ENCODE measurements at regions not wholly inside any gene's neighbourhood (a gene's known extent, or its start where the extent isn't known, plus 50 kb on each side); places are given as distances from the start of the nearest gene placed in this dataset.
"Not testable (repeated sequence)": the region's sequence is repeated elsewhere in the genome, so short reads cannot be mapped to it uniquely, and the experiment has no call there.

GRCh38 chr16:13739621-13740373, 180.2 kb upstream of the ERCC4 start:
- TF ChIP-seq, protein P1, sequence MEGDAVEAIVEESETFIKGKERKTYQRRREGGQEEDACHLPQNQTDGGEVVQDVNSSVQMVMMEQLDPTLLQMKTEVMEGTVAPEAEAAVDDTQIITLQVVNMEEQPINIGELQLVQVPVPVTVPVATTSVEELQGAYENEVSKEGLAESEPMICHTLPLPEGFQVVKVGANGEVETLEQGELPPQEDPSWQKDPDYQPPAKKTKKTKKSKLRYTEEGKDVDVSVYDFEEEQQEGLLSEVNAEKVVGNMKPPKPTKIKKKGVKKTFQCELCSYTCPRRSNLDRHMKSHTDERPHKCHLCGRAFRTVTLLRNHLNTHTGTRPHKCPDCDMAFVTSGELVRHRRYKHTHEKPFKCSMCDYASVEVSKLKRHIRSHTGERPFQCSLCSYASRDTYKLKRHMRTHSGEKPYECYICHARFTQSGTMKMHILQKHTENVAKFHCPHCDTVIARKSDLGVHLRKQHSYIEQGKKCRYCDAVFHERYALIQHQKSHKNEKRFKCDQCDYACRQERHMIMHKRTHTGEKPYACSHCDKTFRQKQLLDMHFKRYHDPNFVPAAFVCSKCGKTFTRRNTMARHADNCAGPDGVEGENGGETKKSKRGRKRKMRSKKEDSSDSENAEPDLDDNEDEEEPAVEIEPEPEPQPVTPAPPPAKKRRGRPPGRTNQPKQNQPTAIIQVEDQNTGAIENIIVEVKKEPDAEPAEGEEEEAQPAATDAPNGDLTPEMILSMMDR (IDR thresholded peaks at IDR 0.05; ENCODE audit: poor library complexity), result not testable (repeated sequence)
- TF ChIP-seq EZH2 (IDR thresholded peaks at IDR 0.05; ENCODE audit: borderline replicate concordance); EZH2phosphoT487 (IDR thresholded peaks at IDR 0.05; ENCODE audit: low read depth, severe bottlenecking, unreplicated experiment): not testable (repeated sequence)

Measured in hepatocyte (in vitro differentiated cells).